Fibroblast of skin of right quadriceps (primary cell): ENCODE measurements at regions not wholly inside any gene's neighbourhood (a gene's known extent, or its start where the extent isn't known, plus 50 kb on each side); places are given as distances from the start of the nearest gene placed in this dataset.
"Not testable (repeated sequence)": the region's sequence is repeated elsewhere in the genome, so short reads cannot be mapped to it uniquely, and the experiment has no call there.

Source experiments
- DNase-seq: peaks from one replicate; pipeline ENCODE4 v3.0.0-alpha.2; 2013

- no peak for DNase-seq
These were observed 223.9 kb upstream of the MAD2L1 start for GRCh38 chr4:120290553-120290952.

GRCh38 chr4:120286813-120287212, 220.2 kb upstream of the MAD2L1 start:
- DNase-seq, result no peak

GRCh38 chr4:120281581-120281980, 214.9 kb upstream of the MAD2L1 start:
- DNase-seq, result no peak

- DNase-seq, result no peak
These were observed 210.7 kb upstream of the MAD2L1 start for GRCh38 chr4:120277391-120277790.

- peak; percentile 18 for DNase-seq
These were observed 200.0 kb upstream of the MAD2L1 start for GRCh38 chr4:120266602-120267001.

GRCh38 chr4:120263618-120264017, 197.0 kb upstream of the MAD2L1 start:
- DNase-seq, result no peak

GRCh38 chr4:120261117-120261516, 194.5 kb upstream of the MAD2L1 start:
- DNase-seq, result no peak

GRCh38 chr4:120256112-120256775, 189.6 kb upstream of the MAD2L1 start:
- not testable (repeated sequence) for DNase-seq

GRCh38 chr4:120238277-120238973, 171.8 kb upstream of the MAD2L1 start:
- no peak for DNase-seq

- no peak for DNase-seq
These were observed 170.2 kb upstream of the MAD2L1 start for GRCh38 chr4:120236873-120237272.

- DNase-seq, result peak; percentile 1
These were observed 165.4 kb upstream of the MAD2L1 start for GRCh38 chr4:120232050-120232449.

- peak; percentile 13 for DNase-seq
These were observed 161.4 kb upstream of the MAD2L1 start for GRCh38 chr4:120228086-120228485.

- DNase-seq, result no peak
These were observed 160.9 kb upstream of the MAD2L1 start for GRCh38 chr4:120227554-120227953.

GRCh38 chr4:120225527-120225926, 158.9 kb upstream of the MAD2L1 start:
- DNase-seq, result no peak

- peak; percentile 10 for DNase-seq
These were observed 152.3 kb upstream of the MAD2L1 start for GRCh38 chr4:120218981-120219380.

GRCh38 chr4:120215350-120215749, 148.7 kb upstream of the MAD2L1 start:
- DNase-seq, result no peak

- no peak for DNase-seq
These were observed 144.9 kb upstream of the MAD2L1 start for GRCh38 chr4:120211408-120212015.

GRCh38 chr4:120209706-120210105, 143.1 kb upstream of the MAD2L1 start:
- no peak for DNase-seq

GRCh38 chr4:120207021-120207420, 140.4 kb upstream of the MAD2L1 start:
- no peak for DNase-seq

- no peak for DNase-seq
These were observed 135.6 kb upstream of the MAD2L1 start for GRCh38 chr4:120202222-120202621.

GRCh38 chr4:120200573-120201110, 134.0 kb upstream of the MAD2L1 start:
- not testable (repeated sequence) for DNase-seq

GRCh38 chr4:120198411-120198810, 131.8 kb upstream of the MAD2L1 start:
- DNase-seq, result no peak

- DNase-seq, result no peak
These were observed 111.0 kb upstream of the MAD2L1 start for GRCh38 chr4:120177603-120178002.

GRCh38 chr4:120175272-120175671, 108.6 kb upstream of the MAD2L1 start:
- DNase-seq, result no peak
